Large intestine (tissue), 3 donors: ENCODE measurements at regions not wholly inside any gene's neighbourhood (a gene's known extent, or its start where the extent isn't known, plus 50 kb on each side); places are given as distances from the start of the nearest gene placed in this dataset.

Experiments
- DNase-seq, 2 donors: peaks; one replicate each; pipeline versions ENCODE4 v3.0.0 to v3.0.0-alpha.2; 2013
- H3K27ac ChIP-seq: one replicate; pipeline ENCODE4 v1.5.1; 2013; ENCODE audit warnings: low read length
- H3K27me3 ChIP-seq: 2 replicates; pipeline ENCODE4 v1.6.1; 2013; ENCODE audit warnings: low read length; ENCODE audit not compliant: control insufficient read depth, insufficient read depth
- H3K36me3 ChIP-seq: 2 replicates; pipeline ENCODE4 v1.6.1; 2013; ENCODE audit warnings: low read length; ENCODE audit not compliant: control insufficient read depth, insufficient read depth
- H3K4me1 ChIP-seq: one replicate; pipeline ENCODE4 v1.6.1; 2013; ENCODE audit warnings: low read length; ENCODE audit not compliant: control insufficient read depth, insufficient read depth
- H3K4me3 ChIP-seq: one replicate; pipeline ENCODE4 v1.5.1; 2013; ENCODE audit warnings: low read length
- H3K9me3 ChIP-seq: one replicate; pipeline ENCODE4 v1.6.1; 2013; ENCODE audit warnings: mild to moderate bottlenecking, low read depth, low read length, moderate library complexity; ENCODE audit not compliant: control insufficient read depth
- WGBS: methylation state at CpG from one replicate; pipeline ENCODE4 v1.1.5; 2013; ENCODE audit warnings: low lambda C conversion rate; ENCODE audit not compliant: insufficient coverage; 5-methylcytosine and 5-hydroxymethylcytosine counted together

DNA sequence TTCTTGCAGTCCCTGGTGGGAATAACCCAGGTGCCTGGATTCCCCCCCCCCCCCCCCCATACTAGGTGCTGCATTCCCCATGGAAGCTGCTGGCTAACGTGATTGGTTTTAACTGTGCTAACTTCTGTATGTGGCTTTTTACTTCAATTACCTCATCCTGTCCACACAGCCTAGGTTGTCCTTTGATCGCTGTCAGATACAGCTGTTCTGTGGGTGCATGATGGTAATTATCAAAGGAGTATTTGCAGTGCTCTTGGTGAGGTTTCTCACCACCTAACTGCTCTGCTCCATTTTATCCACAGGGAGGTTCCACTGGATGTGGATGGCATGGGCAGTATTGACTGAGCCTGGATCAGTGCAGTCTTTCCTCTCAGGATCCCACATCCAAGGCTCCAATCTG lies 93.0 kb downstream of the ZNF518B start:
- H3K27ac ChIP-seq = no peak overlapping the region

DNA sequence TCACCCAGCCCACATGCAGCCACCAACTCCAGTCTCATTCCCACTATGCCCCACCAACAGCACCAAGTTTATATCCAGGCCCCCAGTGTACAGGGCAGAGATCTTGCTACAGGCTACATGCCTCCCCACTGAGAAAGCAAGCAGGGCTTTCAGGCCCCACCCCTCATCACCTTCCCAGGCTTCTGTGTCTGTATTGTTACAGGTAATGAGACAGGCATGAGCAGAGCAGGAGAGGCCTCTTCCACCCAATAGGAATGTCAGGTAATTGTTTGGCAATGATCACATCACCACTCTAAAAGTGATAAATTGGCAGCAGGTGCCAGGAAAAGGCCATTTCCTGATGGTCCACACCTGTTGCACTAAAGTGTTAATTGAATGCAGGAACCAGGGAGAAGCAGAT lies 102.5 kb downstream of the ZNF518B start:
- no peaks in the 10 kb centered on the region for H3K36me3 ChIP-seq
- no peak overlapping the region for H3K27ac ChIP-seq
- no peaks in the 10 kb centered on the region for H3K27me3 ChIP-seq
- no peaks in the 10 kb centered on the region for H3K9me3 ChIP-seq
- DNase-seq = no peak
- no peaks in the 10 kb centered on the region for H3K4me1 ChIP-seq
- no peak overlapping the region for H3K4me3 ChIP-seq

More for the DNA sequence above, 93.0 kb downstream of the ZNF518B start:
- Histone ChIP-seq H3K36me3 (no peaks in the 10 kb centered on the region), H3K27me3 (no peaks in the 10 kb centered on the region), H3K4me1 (no peaks in the 10 kb centered on the region), H3K9me3 (no peaks in the 10 kb centered on the region), H3K4me3 (no peak overlapping the region)
- WGBS = no CpG with 5 or more reads among the region's 2 CpGs
- no peak for DNase-seq

DNA sequence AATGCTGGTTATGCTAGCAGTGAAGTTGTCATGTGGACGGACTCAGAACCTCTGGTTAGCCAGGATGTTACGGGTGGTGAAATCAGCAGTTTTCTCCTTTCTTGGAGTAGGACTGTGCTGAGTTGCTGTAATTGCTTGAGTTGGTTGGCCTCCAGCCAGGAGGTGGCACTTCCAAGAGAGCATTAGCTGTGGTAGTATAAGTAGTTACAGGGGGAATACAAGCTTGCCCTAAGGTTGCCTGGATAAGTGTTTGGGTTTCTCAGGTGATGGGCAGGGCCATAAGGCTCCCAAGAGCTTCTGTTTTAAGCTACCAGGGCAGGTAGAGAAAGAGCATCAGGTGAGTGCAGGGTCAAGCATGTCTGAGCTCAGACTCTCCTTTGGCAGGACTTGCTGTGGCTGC lies 103.0 kb downstream of the ZNF518B start:
- no CpG with 5 or more reads among the region's 2 CpGs for WGBS
- Histone ChIP-seq H3K36me3 (no peaks in the 10 kb centered on the region), H3K4me3 (no peak overlapping the region), H3K9me3 (no peaks in the 10 kb centered on the region), H3K4me1 (no peaks in the 10 kb centered on the region), H3K27me3 (no peaks in the 10 kb centered on the region), H3K27ac (no peak overlapping the region)
- DNase-seq = no peak

DNA sequence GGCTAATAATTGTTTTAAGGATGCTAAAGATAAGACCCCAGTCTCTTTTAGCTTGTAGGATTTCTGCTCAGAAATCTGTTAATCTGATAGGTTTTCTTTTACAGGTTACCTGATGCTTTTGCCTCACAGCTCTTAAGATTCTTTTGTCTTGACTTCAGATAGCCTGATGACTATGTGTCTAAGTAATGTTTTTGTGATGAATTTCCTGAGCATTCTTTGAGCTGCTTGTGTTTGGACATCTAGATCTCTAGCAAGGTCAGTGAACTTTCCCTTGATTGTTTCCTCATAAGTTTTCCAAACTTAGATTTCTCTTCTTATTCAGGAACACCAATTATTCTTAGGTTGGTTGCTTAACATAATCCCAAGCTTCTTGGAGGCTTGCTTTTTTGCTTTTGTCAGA lies 104.1 kb downstream of the ZNF518B start:
- H3K27me3 ChIP-seq = no peaks in the 10 kb centered on the region
- no peaks in the 10 kb centered on the region for H3K4me1 ChIP-seq
- no peaks in the 10 kb centered on the region for H3K9me3 ChIP-seq
- DNase-seq = no peak
- H3K27ac ChIP-seq = no peak overlapping the region
- no peaks in the 10 kb centered on the region for H3K36me3 ChIP-seq
- no peak overlapping the region for H3K4me3 ChIP-seq

DNA sequence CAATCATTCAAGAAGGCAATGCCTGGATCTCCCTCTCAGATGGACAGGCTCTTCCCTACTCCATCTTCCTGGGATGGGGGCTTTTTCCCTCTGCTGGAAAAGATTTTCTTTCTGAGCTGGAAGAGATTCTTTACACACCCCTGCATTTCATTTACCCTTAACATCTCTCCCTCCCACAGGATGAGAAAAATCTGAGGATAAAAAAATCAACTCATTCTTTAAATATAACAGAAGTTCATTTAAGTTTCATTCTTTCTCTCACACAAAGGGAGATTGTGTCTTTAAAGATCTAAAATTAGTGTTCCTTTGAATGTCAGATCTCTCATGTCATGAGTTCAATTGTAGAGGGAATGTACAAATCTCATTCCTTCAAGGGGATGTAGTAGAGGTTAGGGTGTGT lies 109.0 kb downstream of the ZNF518B start:
- Histone ChIP-seq H3K36me3 (no peaks in the 10 kb centered on the region), H3K9me3 (no peaks in the 10 kb centered on the region), H3K4me1 (no peaks in the 10 kb centered on the region), H3K27me3 (no peaks in the 10 kb centered on the region), H3K27ac (no peak overlapping the region), H3K4me3 (no peak overlapping the region)
- DNase-seq = no peak

DNA sequence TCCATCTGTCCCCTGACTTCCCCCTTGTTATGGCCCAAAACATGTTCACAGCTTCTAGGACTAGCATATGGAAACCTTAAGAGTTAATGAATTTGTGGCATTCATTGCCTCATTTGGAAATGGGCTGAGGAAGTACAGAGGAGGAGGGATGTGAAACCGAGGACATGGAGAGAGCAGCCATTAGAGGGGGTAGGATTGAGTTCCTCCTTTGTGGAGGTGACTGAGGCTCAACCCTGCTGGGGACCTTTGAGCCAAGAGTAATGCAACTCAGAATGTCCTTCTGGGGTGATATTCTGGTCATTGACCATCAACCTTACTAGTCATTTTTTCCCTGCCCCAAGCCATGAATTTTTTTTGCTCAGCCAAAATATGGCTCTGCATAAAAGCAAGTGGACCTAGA lies 109.4 kb downstream of the ZNF518B start:
- Histone ChIP-seq H3K9me3 (no peaks in the 10 kb centered on the region), H3K4me1 (no peaks in the 10 kb centered on the region), H3K36me3 (no peaks in the 10 kb centered on the region), H3K27ac (no peak overlapping the region), H3K27me3 (no peaks in the 10 kb centered on the region), H3K4me3 (no peak overlapping the region)
- WGBS = 83% methylated on average over 1 of the region's 1 CpG
- no peak for DNase-seq

DNA sequence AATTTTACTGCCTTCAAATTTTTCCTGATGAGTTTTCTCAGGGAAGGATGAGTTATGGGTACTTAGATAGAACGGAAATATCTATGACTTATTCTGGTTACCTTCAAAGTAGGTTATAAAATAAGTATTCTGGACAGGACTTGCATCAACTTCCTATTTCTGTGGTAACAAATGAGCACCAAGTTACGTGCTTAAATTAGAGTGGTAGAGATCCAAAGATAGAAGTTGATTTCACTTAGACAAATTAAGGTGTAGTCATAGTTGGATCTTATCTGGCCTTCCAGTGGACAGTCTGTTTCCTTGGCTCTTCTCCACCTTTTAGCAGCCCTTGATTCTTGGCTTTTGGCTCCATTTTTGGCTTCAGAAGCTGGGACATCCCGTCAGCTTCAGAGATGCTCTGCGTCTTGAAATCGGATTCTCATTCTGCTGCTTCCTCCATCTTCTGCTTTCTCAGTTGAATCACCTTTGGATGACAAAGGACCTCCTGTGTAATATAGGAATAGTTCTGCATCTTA lies 109.9 kb downstream of the ZNF518B start:
- H3K36me3 ChIP-seq = no peaks in the 10 kb centered on the region
- H3K4me3 ChIP-seq = no peak overlapping the region
- H3K9me3 ChIP-seq = no peaks in the 10 kb centered on the region
- DNase-seq = no peak
- H3K4me1 ChIP-seq = no peaks in the 10 kb centered on the region
- no peak overlapping the region for H3K27ac ChIP-seq
- WGBS = no CpG with 5 or more reads among the region's 5 CpGs
- H3K27me3 ChIP-seq = no peaks in the 10 kb centered on the region

DNA sequence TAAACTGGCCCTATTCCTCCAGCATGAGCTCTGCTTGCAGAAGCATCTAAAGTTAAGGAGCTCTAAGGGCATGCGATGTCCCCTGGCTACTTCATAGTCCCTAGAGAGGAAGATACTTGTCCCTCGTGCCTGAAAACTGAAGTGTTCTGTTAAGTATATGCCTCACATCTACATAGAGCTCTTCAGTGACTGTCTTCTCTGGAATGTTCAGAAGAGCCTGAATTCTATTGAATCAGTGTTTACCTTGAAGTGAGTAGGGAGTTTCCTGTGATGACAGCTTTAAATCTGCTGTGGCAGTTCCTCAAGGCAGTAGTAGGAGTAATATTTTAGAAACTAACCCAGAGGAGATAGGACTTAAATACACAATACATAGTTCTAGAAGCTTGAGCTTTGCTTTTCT lies 111.2 kb downstream of the ZNF518B start:
- no peak overlapping the region for H3K27ac ChIP-seq
- no peak overlapping the region for H3K4me3 ChIP-seq
- WGBS = no CpG with 5 or more reads among the region's 2 CpGs
- H3K4me1 ChIP-seq = no peaks in the 10 kb centered on the region
- H3K9me3 ChIP-seq = no peaks in the 10 kb centered on the region
- no peaks in the 10 kb centered on the region for H3K27me3 ChIP-seq
- no peaks in the 10 kb centered on the region for H3K36me3 ChIP-seq
- DNase-seq = no peak

DNA sequence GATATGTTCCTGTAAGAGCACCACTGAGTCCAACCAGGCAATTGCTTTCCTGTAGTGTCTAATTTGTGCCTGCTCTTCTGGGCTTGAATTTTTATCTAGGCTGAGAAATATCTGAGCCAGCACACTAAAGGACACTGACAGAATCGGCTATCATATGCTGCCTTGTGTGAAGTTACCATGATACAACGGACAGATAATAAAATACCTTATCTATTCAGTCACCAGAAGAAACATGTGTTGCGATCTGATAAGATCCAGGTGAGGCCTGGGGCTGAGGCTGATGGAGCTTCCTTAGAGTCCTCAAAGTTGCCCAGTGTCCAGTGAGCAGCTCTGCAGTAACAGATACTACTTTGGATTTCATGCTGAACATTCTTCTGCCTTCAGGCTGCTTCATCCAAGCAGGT lies 111.8 kb downstream of the ZNF518B start:
- H3K27ac ChIP-seq = no peak overlapping the region
- no peak for DNase-seq
- no CpG with 5 or more reads among the region's 3 CpGs for WGBS
- no peaks in the 10 kb centered on the region for H3K9me3 ChIP-seq
- no peaks in the 10 kb centered on the region for H3K36me3 ChIP-seq
- H3K27me3 ChIP-seq = no peaks in the 10 kb centered on the region
- no peaks in the 10 kb centered on the region for H3K4me1 ChIP-seq
- H3K4me3 ChIP-seq = no peak overlapping the region

DNA sequence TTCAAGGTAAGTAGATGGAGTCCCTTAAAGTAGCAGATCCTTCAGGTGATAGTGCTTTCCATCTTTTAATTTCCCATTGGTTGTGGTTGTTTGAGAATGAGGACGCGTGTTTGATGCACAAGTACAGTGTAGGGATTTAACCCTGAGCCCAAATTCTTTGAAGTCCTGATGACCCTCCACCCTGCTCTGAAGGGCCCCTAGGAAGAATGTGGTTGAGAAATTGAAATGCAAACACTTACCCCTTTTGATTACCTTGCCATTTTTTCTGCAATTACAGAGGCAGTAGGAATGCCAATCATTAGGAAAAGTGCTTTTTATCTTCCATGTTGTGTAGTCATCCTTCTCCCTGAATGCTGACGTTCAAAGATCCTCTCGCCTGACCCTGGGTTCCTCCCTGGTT lies 112.4 kb downstream of the ZNF518B start:
- Histone ChIP-seq H3K4me1 (no peaks in the 10 kb centered on the region), H3K4me3 (no peak overlapping the region), H3K36me3 (no peaks in the 10 kb centered on the region), H3K27ac (no peak overlapping the region), H3K27me3 (no peaks in the 10 kb centered on the region), H3K9me3 (no peaks in the 10 kb centered on the region)
- 90% methylated on average over 2 of the region's 4 CpGs for WGBS
- no peak for DNase-seq

DNA sequence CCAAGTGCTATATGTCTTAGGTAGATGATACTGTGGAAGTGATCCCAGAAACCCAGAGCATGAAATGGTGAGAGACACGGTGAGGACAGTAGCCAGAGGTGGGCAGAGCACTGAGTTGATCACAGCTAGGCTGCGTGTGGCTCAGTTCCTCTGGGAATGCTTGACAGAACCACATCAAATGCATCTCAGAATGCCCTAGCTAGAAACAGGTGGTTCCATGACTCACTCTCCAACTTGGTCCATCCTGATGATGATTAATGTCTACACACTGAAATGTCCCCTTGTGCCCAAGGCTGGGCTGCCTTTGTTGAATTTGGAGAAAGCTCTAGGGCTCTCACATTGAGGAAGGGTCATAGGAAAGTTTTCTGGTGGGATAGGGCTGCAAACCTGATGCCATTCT lies 113.6 kb downstream of the ZNF518B start:
- Histone ChIP-seq H3K4me1 (no peaks in the 10 kb centered on the region), H3K27ac (no peak overlapping the region), H3K9me3 (no peaks in the 10 kb centered on the region), H3K36me3 (no peaks in the 10 kb centered on the region), H3K4me3 (no peak overlapping the region), H3K27me3 (no peaks in the 10 kb centered on the region)
- WGBS = no CpG with 5 or more reads among the region's 2 CpGs
- no peak for DNase-seq
